ENCODE measurements at regions not wholly inside any gene's neighbourhood (a gene's known extent, or its start where the extent isn't known, plus 50 kb on each side); places are given as distances from the start of the nearest gene placed in this dataset.

- peaks cover 3 to 17% (median 10%) of the 10 kb centered on the region in 4 donors for H3K4me1 ChIP-seq (ENCODE audit: control insufficient read depth in 4 of 4, insufficient read depth in 4 of 4, low read length in 3 of 4)
- 96% methylated on average over 10 of the region's 10 CpGs for WGBS
- no peak for TF ChIP-seq EGR1 (IDR thresholded peaks at IDR 0.05; ENCODE audit: low read depth in 2 of 2)
- TF ChIP-seq RAD21 (IDR thresholded peaks at IDR 0.05): no peak
- no peak for TF ChIP-seq HNF4A (conservative IDR thresholded peaks at IDR 0.05)
- TF ChIP-seq HNF4G (IDR thresholded peaks at IDR 0.05): no peak
- no peak for TF ChIP-seq CTCF (IDR thresholded peaks at IDR 0.05; ENCODE audit: low read depth, low read length, missing input control)
- no peak for TF ChIP-seq REST (IDR thresholded peaks at IDR 0.05)
- TF ChIP-seq NR2F2 (IDR thresholded peaks at IDR 0.05): no peak
- TF ChIP-seq ATF3 (IDR thresholded peaks at IDR 0.05): no peak
- TF ChIP-seq YY1 (IDR thresholded peaks at IDR 0.05): no peak
- TF ChIP-seq TAF1 (conservative IDR thresholded peaks at IDR 0.05): no peak
- TF ChIP-seq JUND (IDR thresholded peaks at IDR 0.05): no peak
- no peak for TF ChIP-seq FOXA2 (IDR thresholded peaks at IDR 0.05)
- TF ChIP-seq GABPA (IDR thresholded peaks at IDR 0.05 in 1 of 2, conservative IDR thresholded peaks at IDR 0.05 in 1 of 2): no peak
- TF ChIP-seq ZBTB33 (IDR thresholded peaks at IDR 0.05): no peak
- no peak for TF ChIP-seq FOXA1 (IDR thresholded peaks at IDR 0.05)
- TF ChIP-seq SP1 (IDR thresholded peaks at IDR 0.05): no peak
- TF ChIP-seq MAX (IDR thresholded peaks at IDR 0.05): no peak
- no peaks in the 10 kb centered on the region for H3K9me3 ChIP-seq (ENCODE audit: control insufficient read depth in 4 of 4, low read length in 3 of 4)
- H3K27ac ChIP-seq (ENCODE audit: low read depth in 1 of 2, low read length in 2 of 2): no peak overlapping the region
- no peak for DNase-seq (ENCODE audit: low spot score)
- H3K27me3 ChIP-seq (ENCODE audit: control insufficient read depth in 4 of 4, insufficient read depth in 4 of 4, low read length in 3 of 4): no peaks in the 10 kb centered on the region
- no peaks in the 10 kb centered on the region for H3K36me3 ChIP-seq (ENCODE audit: control insufficient read depth in 4 of 4, insufficient read depth in 3 of 4, low read depth in 1 of 4, low read length in 3 of 4)
- H3K4me3 ChIP-seq (ENCODE audit: low read depth in 1 of 3, low read length in 3 of 3): no peak overlapping the region
- no peak overlapping the region for H3K9ac ChIP-seq (ENCODE audit: low read depth in 1 of 2, low read length in 2 of 2)
These were observed 80.4 kb upstream of the ZCCHC2 start for GRCh38 chr18:62442391-62442790.

Data from liver (tissue), 8 donors.